COR-L47 (cell line): ENCODE measurements at regions not wholly inside any gene's neighbourhood (a gene's known extent, or its start where the extent isn't known, plus 50 kb on each side); places are given as distances from the start of the nearest gene placed in this dataset.

Experiments
- DNase-seq: peaks from one replicate; lab custom pipeline; 2025; lab: John Stamatoyannopoulos, UW

- DNase-seq, result peak; percentile 16
Observed at GRCh38 chr7:16320099-16320660, 101.2 kb downstream of the CRPPA start.

GRCh38 chr7:16318989-16319915, 102.1 kb downstream of the CRPPA start:
- DNase-seq, result no peak

- DNase-seq, result no peak
Observed at GRCh38 chr7:16318463-16318862, 102.9 kb downstream of the CRPPA start.

- no peak for DNase-seq
Observed at GRCh38 chr7:16317406-16317805, 103.9 kb downstream of the CRPPA start.

GRCh38 chr7:16315280-16315679, 106.1 kb downstream of the CRPPA start:
- no peak for DNase-seq

- DNase-seq, result no peak
Observed at GRCh38 chr7:16309129-16309528, 112.2 kb downstream of the CRPPA start.

GRCh38 chr7:16301291-16301690, 120.0 kb downstream of the CRPPA start:
- DNase-seq, result no peak

GRCh38 chr7:16300361-16300895, 120.9 kb downstream of the CRPPA start:
- no peak for DNase-seq

GRCh38 chr7:16299853-16300252, 121.5 kb downstream of the CRPPA start:
- DNase-seq, result no peak

- DNase-seq, result no peak
Observed at GRCh38 chr7:16298221-16298620, 123.1 kb downstream of the CRPPA start.

GRCh38 chr7:16295558-16295957, 125.8 kb downstream of the CRPPA start:
- no peak for DNase-seq

GRCh38 chr7:16293669-16294425, 127.5 kb downstream of the CRPPA start:
- DNase-seq, result no peak

- no peak for DNase-seq
Observed at GRCh38 chr7:16284581-16284980, 136.8 kb downstream of the CRPPA start.

GRCh38 chr7:16278167-16278787, 143.1 kb downstream of the CRPPA start:
- DNase-seq, result no peak

GRCh38 chr7:16271990-16272665, 149.2 kb downstream of the CRPPA start:
- DNase-seq, result no peak

- DNase-seq, result no peak
Observed at GRCh38 chr7:16271355-16271915, 149.9 kb downstream of the CRPPA start.

- peak; percentile 6 for DNase-seq
Observed at GRCh38 chr7:16270844-16271243, 150.5 kb downstream of the CRPPA start.

- no peak for DNase-seq
Observed at GRCh38 chr7:16268821-16269768, 152.2 kb downstream of the CRPPA start.

- no peak for DNase-seq
Observed at GRCh38 chr7:16267953-16268820, 153.2 kb downstream of the CRPPA start.
